HEK293 (cell line): ENCODE measurements at regions not wholly inside any gene's neighbourhood (a gene's known extent, or its start where the extent isn't known, plus 50 kb on each side); places are given as distances from the start of the nearest gene placed in this dataset.

Experiments
- CTCF ChIA-PET: fragments of 350-600 bp; formaldehyde crosslinking; extraction: SDS; loops from one replicate; lab custom pipeline; 2021; ENCODE audit warnings: antibody characterized with exemption; lab: Yijun Ruan, JAX
- POLR2A ChIA-PET: fragments of 300-600 bp; formaldehyde crosslinking; extraction: SDS; loops from one replicate; lab custom pipeline; 2020; ENCODE audit warnings: antibody characterized with exemption, inconsistent platforms; lab: Yijun Ruan, JAX
- H3K27ac ChIP-seq: fragments of 200-500 bp; sonication (Bioruptor generic); 2 replicates; pipeline ENCODE4 v1.5.1; 2014; ENCODE audit warnings: low read depth, low read length, control low read depth, inconsistent platforms; ENCODE audit errors: extremely low read depth
- H3K36me3 ChIP-seq, 2 experiments: fragments of 200-500 bp in 1 of 2; sonication (Bioruptor generic) in 1 of 2; 1 replicate in 1 of 2; 2 replicates in 1 of 2; pipeline ENCODE4 v1.5.1; 2014 to 2017; ENCODE audit warnings: inconsistent platforms in 2 of 2, low read length in 2 of 2; ENCODE audit not compliant: control insufficient read depth in 2 of 2, insufficient read depth in 1 of 2
- H3K4me1 ChIP-seq: fragments of 200-500 bp; sonication (Bioruptor generic); 2 replicates; pipeline ENCODE4 v1.5.1; 2014; ENCODE audit warnings: mild to moderate bottlenecking, low read length, inconsistent platforms; ENCODE audit not compliant: control insufficient read depth, insufficient read depth
- H3K4me3 ChIP-seq: 2 replicates; pipeline ENCODE4 v1.5.1; 2011; ENCODE audit warnings: low read depth, mild to moderate bottlenecking, control low read depth, low read length, moderate library complexity
- H3K9me3 ChIP-seq: fragments of 200-500 bp; sonication (Bioruptor generic); 2 replicates; pipeline ENCODE4 v1.5.1; 2014; ENCODE audit warnings: low read depth, low read length, inconsistent platforms; ENCODE audit not compliant: control insufficient read depth, insufficient read depth
- KLF9 ChIP-seq: fragments of 450-650 bp; formaldehyde crosslinking; IDR thresholded peaks from 2 replicates; pipeline ENCODE4 v1.5.1; 2016; ENCODE audit warnings: missing biosample characterization, missing genetic modification characterization, low read depth
- SETDB1 ChIP-seq: IDR thresholded peaks from one replicate; pipeline ENCODE4 v1.6.1; 2017; ENCODE audit warnings: mild to moderate bottlenecking, low read length, moderate library complexity, mixed read lengths; ENCODE audit not compliant: insufficient read length
- TSHZ1 ChIP-seq: fragments of 450-650 bp; formaldehyde crosslinking; IDR thresholded peaks from 2 replicates; pipeline ENCODE4 v1.5.1; 2016; ENCODE audit warnings: missing biosample characterization, missing genetic modification characterization, borderline replicate concordance
- ZBTB26 ChIP-seq: fragments of 450-650 bp; formaldehyde crosslinking; optimal IDR thresholded peaks from 2 replicates; pipeline ENCODE3; 2016; ENCODE audit warnings: missing biosample characterization, mild to moderate bottlenecking, missing genetic modification characterization
- ZBTB49 ChIP-seq: fragments of 450-650 bp; formaldehyde crosslinking; IDR thresholded peaks from 2 replicates; pipeline ENCODE4 v1.5.1; 2016; ENCODE audit warnings: missing biosample characterization, missing genetic modification characterization, low read depth
- ZFP41 ChIP-seq: fragments of 450-650 bp; formaldehyde crosslinking; IDR thresholded peaks from 2 replicates; pipeline ENCODE4 v1.5.1; 2016; ENCODE audit warnings: missing biosample characterization, missing genetic modification characterization, borderline replicate concordance
- ZNF157 ChIP-seq: fragments of 450-650 bp; formaldehyde crosslinking; IDR thresholded peaks from 2 replicates; pipeline ENCODE4 v1.5.1; 2016; ENCODE audit warnings: missing biosample characterization, missing genetic modification characterization
- ZNF16 ChIP-seq: fragments of 450-650 bp; formaldehyde crosslinking; IDR thresholded peaks from 2 replicates; pipeline ENCODE4 v1.5.1; 2016; ENCODE audit warnings: low read depth, missing biosample characterization, missing genetic modification characterization
- ZNF202 ChIP-seq: fragments of 450-650 bp; formaldehyde crosslinking; IDR thresholded peaks from 2 replicates; pipeline ENCODE4 v1.5.1; 2016; ENCODE audit warnings: missing biosample characterization, missing genetic modification characterization, borderline replicate concordance
- ZNF292 ChIP-seq: fragments of 450-650 bp; formaldehyde crosslinking; IDR thresholded peaks from 2 replicates; pipeline ENCODE4 v1.5.1; 2016; ENCODE audit warnings: low read depth, missing biosample characterization, missing genetic modification characterization, borderline replicate concordance
- ZNF37A ChIP-seq: fragments of 450-650 bp; IDR thresholded peaks from 2 replicates; pipeline ENCODE4 v1.5.1; 2018; ENCODE audit warnings: missing biosample characterization, missing genetic modification characterization
- ZNF473 ChIP-seq: fragments of 450-650 bp; formaldehyde crosslinking; IDR thresholded peaks from 2 replicates; pipeline ENCODE4 v1.5.1; 2017; ENCODE audit warnings: missing biosample characterization, missing genetic modification characterization
- ZNF548 ChIP-seq: fragments of 450-650 bp; formaldehyde crosslinking; IDR thresholded peaks from 2 replicates; pipeline ENCODE4 v1.5.1; 2016; ENCODE audit warnings: missing biosample characterization, missing genetic modification characterization
- ZNF560 ChIP-seq: fragments of 450-650 bp; formaldehyde crosslinking; IDR thresholded peaks from 2 replicates; pipeline ENCODE4 v1.5.1; 2017; ENCODE audit warnings: missing biosample characterization, missing genetic modification characterization, borderline replicate concordance
- ZNF621 ChIP-seq: fragments of 450-650 bp; formaldehyde crosslinking; IDR thresholded peaks from 2 replicates; pipeline ENCODE4 v1.5.1; 2017; ENCODE audit warnings: missing biosample characterization, missing genetic modification characterization
- ZNF654 ChIP-seq: fragments of 450-650 bp; formaldehyde crosslinking; IDR thresholded peaks from 2 replicates; pipeline ENCODE4 v1.5.1; 2016; ENCODE audit warnings: low read depth, missing biosample characterization, missing genetic modification characterization
- ZNF791 ChIP-seq: fragments of 450-650 bp; formaldehyde crosslinking; IDR thresholded peaks from 2 replicates; pipeline ENCODE4 v1.5.1; 2016; ENCODE audit warnings: missing biosample characterization, missing genetic modification characterization
- TF ChIP-seq, protein P1 (sequence below): fragments of 450-650 bp; formaldehyde crosslinking; IDR thresholded peaks from 2 replicates; pipeline ENCODE4 v1.5.1; 2016; ENCODE audit warnings: missing biosample characterization, missing genetic modification characterization, low read depth
- TF ChIP-seq, protein P2 (sequence below): fragments of 450-650 bp; formaldehyde crosslinking; IDR thresholded peaks from 2 replicates; pipeline ENCODE4 v1.5.1; 2017; ENCODE audit warnings: missing biosample characterization, missing genetic modification characterization
- TF ChIP-seq, protein P3 (sequence below): fragments of 450-650 bp; formaldehyde crosslinking; IDR thresholded peaks from 2 replicates; pipeline ENCODE4 v1.5.1; 2016; ENCODE audit warnings: missing biosample characterization, missing genetic modification characterization

- H3K9me3 ChIP-seq: no peaks in the 10 kb centered on the region
- H3K27ac ChIP-seq: no peak overlapping the region
- TF ChIP-seq ZNF548 (tag by site-specific recombination) (no peak), ZNF292 (tag by site-specific recombination) (no peak), ZNF37A (no peak), TSHZ1 (no peak), ZNF654 (tag by site-specific recombination) (no peak), ZBTB26 (tag by site-specific recombination) (no peak), ZNF621 (tag by site-specific recombination) (no peak), ZNF560 (no peak)
- TF ChIP-seq, protein P1, sequence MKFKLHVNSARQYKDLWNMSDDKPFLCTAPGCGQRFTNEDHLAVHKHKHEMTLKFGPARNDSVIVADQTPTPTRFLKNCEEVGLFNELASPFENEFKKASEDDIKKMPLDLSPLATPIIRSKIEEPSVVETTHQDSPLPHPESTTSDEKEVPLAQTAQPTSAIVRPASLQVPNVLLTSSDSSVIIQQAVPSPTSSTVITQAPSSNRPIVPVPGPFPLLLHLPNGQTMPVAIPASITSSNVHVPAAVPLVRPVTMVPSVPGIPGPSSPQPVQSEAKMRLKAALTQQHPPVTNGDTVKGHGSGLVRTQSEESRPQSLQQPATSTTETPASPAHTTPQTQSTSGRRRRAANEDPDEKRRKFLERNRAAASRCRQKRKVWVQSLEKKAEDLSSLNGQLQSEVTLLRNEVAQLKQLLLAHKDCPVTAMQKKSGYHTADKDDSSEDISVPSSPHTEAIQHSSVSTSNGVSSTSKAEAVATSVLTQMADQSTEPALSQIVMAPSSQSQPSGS: no peak
- CTCF ChIA-PET: interaction anchor here (0.6 to 0.7 kb wide), 2 partner anchors 8 to 279 kb away, joined by 3 read pairs; no protein-coding TSS in a partner anchor
- POLR2A ChIA-PET: no interaction called here
- no peaks in the 10 kb centered on the region for H3K36me3 ChIP-seq
- peaks cover 3% of the 10 kb centered on the region for H3K4me1 ChIP-seq
- H3K4me3 ChIP-seq: no peak overlapping the region
Observed at GRCh38 chr3:71961891-71962290, 176.9 kb upstream of the PROK2 start.

DNA sequence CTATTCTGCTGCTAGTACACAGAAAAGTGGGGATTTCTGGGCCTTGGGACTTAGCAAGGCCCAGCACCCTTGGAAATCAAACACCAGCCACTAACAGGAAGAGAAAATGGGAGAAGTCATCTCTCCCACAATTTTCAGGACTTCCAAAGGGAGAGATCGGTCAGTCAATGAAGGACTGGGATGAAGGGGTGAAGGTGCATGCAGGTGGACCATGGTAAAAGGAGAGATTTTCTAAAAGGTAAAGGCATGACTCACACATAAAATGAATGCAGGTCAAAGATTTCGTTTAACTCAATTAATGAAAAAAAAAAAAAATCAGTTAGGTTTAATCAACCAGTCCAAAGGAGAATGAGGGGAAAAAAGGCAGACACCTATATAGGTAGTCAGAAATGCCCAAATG is 176.4 kb upstream of the PROK2 start:
- CTCF ChIA-PET: interaction anchor here (0.6 kb wide), 1 partner anchor 8 kb away, joined by 3 read pairs; no protein-coding TSS in a partner anchor
- no peaks in the 10 kb centered on the region for H3K36me3 ChIP-seq
- TF ChIP-seq ZNF157 (tag by site-specific recombination) (no peak), SETDB1 (no peak), ZFP41 (tag by site-specific recombination) (no peak), ZNF202 (tag by site-specific recombination) (no peak), KLF9 (no peak), ZNF16 (tag by site-specific recombination) (no peak), ZNF791 (tag by site-specific recombination) (no peak), ZNF473 (tag by site-specific recombination) (no peak), ZBTB49 (tag by site-specific recombination) (no peak)
- TF ChIP-seq, protein P2, sequence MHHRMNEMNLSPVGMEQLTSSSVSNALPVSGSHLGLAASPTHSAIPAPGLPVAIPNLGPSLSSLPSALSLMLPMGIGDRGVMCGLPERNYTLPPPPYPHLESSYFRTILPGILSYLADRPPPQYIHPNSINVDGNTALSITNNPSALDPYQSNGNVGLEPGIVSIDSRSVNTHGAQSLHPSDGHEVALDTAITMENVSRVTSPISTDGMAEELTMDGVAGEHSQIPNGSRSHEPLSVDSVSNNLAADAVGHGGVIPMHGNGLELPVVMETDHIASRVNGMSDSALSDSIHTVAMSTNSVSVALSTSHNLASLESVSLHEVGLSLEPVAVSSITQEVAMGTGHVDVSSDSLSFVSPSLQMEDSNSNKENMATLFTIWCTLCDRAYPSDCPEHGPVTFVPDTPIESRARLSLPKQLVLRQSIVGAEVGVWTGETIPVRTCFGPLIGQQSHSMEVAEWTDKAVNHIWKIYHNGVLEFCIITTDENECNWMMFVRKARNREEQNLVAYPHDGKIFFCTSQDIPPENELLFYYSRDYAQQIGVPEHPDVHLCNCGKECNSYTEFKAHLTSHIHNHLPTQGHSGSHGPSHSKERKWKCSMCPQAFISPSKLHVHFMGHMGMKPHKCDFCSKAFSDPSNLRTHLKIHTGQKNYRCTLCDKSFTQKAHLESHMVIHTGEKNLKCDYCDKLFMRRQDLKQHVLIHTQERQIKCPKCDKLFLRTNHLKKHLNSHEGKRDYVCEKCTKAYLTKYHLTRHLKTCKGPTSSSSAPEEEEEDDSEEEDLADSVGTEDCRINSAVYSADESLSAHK (tag by site-specific recombination): no peak
- TF ChIP-seq, protein P3, sequence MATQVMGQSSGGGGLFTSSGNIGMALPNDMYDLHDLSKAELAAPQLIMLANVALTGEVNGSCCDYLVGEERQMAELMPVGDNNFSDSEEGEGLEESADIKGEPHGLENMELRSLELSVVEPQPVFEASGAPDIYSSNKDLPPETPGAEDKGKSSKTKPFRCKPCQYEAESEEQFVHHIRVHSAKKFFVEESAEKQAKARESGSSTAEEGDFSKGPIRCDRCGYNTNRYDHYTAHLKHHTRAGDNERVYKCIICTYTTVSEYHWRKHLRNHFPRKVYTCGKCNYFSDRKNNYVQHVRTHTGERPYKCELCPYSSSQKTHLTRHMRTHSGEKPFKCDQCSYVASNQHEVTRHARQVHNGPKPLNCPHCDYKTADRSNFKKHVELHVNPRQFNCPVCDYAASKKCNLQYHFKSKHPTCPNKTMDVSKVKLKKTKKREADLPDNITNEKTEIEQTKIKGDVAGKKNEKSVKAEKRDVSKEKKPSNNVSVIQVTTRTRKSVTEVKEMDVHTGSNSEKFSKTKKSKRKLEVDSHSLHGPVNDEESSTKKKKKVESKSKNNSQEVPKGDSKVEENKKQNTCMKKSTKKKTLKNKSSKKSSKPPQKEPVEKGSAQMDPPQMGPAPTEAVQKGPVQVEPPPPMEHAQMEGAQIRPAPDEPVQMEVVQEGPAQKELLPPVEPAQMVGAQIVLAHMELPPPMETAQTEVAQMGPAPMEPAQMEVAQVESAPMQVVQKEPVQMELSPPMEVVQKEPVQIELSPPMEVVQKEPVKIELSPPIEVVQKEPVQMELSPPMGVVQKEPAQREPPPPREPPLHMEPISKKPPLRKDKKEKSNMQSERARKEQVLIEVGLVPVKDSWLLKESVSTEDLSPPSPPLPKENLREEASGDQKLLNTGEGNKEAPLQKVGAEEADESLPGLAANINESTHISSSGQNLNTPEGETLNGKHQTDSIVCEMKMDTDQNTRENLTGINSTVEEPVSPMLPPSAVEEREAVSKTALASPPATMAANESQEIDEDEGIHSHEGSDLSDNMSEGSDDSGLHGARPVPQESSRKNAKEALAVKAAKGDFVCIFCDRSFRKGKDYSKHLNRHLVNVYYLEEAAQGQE (tag by site-specific recombination): no peak

More for the DNA sequence above, 176.4 kb upstream of the PROK2 start:
- Histone ChIP-seq H3K27ac (no peak overlapping the region), H3K9me3 (no peaks in the 10 kb centered on the region), H3K4me3 (no peak overlapping the region), H3K4me1 (peaks cover 3% of the 10 kb centered on the region)
- POLR2A ChIA-PET: no interaction called here
